IMR-90 (cell line): ENCODE measurements at regions not wholly inside any gene's neighbourhood (a gene's known extent, or its start where the extent isn't known, plus 50 kb on each side); places are given as distances from the start of the nearest gene placed in this dataset.

Experiments used
- ATAC-seq: fragments of 200-7000 bp; cut with Tn5 transposase; 2 replicates; pipeline ENCODE4 v1.9.1; 2020; ENCODE audit warnings: low read depth, mild to moderate bottlenecking, moderate library complexity
- BruUV-seq: library from RNA; stranded (reverse); fragments of 400-500 nt; replicated peaks from 2 replicates; lab custom pipeline; 2021; lab: Mats Ljungman, UMichigan
- CTCF ChIA-PET: fragments of 300-600 bp; formaldehyde crosslinking; extraction: SDS; loops from one replicate; lab custom pipeline; 2021; ENCODE audit warnings: antibody characterized with exemption; lab: Yijun Ruan, JAX
- POLR2A ChIA-PET: fragments of 300-600 bp; sonication (Branson Sonifier 250); formaldehyde crosslinking; loops from one replicate; lab custom pipeline; 2022; ENCODE audit warnings: antibody characterized with exemption; ENCODE audit not compliant: unreplicated experiment; lab: Charles Lee
- DNase-seq: peaks from one replicate; pipeline ENCODE4 v3.0.0; 2013
- H2AFZ ChIP-seq: replicated peaks from 2 replicates; pipeline ENCODE3; 2013; ENCODE audit warnings: low read length, mild to moderate bottlenecking; ENCODE audit not compliant: poor library complexity
- H2AK5ac ChIP-seq: 2 replicates; pipeline ENCODE4 v1.6.1; 2013; ENCODE audit warnings: low read depth, low read length, inconsistent platforms
- H2AK9ac ChIP-seq: replicated peaks from 2 replicates; pipeline ENCODE3; 2013; ENCODE audit warnings: mild to moderate bottlenecking, low read depth, low read length, moderate library complexity; ENCODE audit not compliant: poor library complexity
- H2BK120ac ChIP-seq: 2 replicates; pipeline ENCODE4 v1.6.1; 2013; ENCODE audit warnings: low read depth, low read length, inconsistent platforms
- H2BK15ac ChIP-seq: 3 replicates; pipeline ENCODE4 v1.6.1; 2013; ENCODE audit warnings: low read depth, low read length, inconsistent platforms
- H2BK20ac ChIP-seq: 2 replicates; pipeline ENCODE4 v1.6.1; 2013; ENCODE audit warnings: low read depth, mild to moderate bottlenecking, inconsistent platforms, low read length, moderate library complexity
- H2BK5ac ChIP-seq: 2 replicates; pipeline ENCODE4 v1.6.1; 2013; ENCODE audit warnings: mild to moderate bottlenecking, low read depth, low read length, inconsistent platforms; ENCODE audit not compliant: poor library complexity, severe bottlenecking
- H3K14ac ChIP-seq: replicated peaks from 2 replicates; pipeline ENCODE4 v1.6.1; 2013; ENCODE audit warnings: low read depth, low read length, inconsistent platforms
- H3K18ac ChIP-seq: 2 replicates; pipeline ENCODE4 v1.6.1; 2013; ENCODE audit warnings: low read depth, low read length, control low read depth
- H3K23ac ChIP-seq: 2 replicates; pipeline ENCODE4 v1.6.1; 2013; ENCODE audit warnings: low read depth, low read length, inconsistent platforms
- H3K27ac ChIP-seq: 2 replicates; pipeline ENCODE4 v1.5.1; 2013; ENCODE audit warnings: mild to moderate bottlenecking, control low read depth, low read length; ENCODE audit not compliant: insufficient read depth
- H3K27me3 ChIP-seq: 2 replicates; pipeline ENCODE4 v1.6.1; 2013; ENCODE audit warnings: low read length; ENCODE audit not compliant: control insufficient read depth, insufficient read depth
- H3K36me3 ChIP-seq: 2 replicates; pipeline ENCODE4 v1.6.1; 2013; ENCODE audit warnings: low read length, mixed read lengths; ENCODE audit not compliant: control insufficient read depth, insufficient read depth
- H3K4ac ChIP-seq: 2 replicates; pipeline ENCODE4 v1.6.1; 2013; ENCODE audit warnings: low read depth, low read length, inconsistent platforms
- H3K4me1 ChIP-seq: 2 replicates; pipeline ENCODE4 v1.6.1; 2013; ENCODE audit warnings: low read length, mixed read lengths; ENCODE audit not compliant: control insufficient read depth, insufficient read depth
- H3K4me2 ChIP-seq: 2 replicates; pipeline ENCODE4 v1.6.1; 2013; ENCODE audit warnings: low read depth, mild to moderate bottlenecking, control low read depth, low read length, moderate library complexity
- H3K4me3 ChIP-seq: 2 replicates; pipeline ENCODE4 v1.5.1; 2013; ENCODE audit warnings: low read depth, mild to moderate bottlenecking, control low read depth, low read length, moderate library complexity; ENCODE audit not compliant: insufficient read depth
- H3K56ac ChIP-seq: 2 replicates; pipeline ENCODE4 v1.6.1; 2013; ENCODE audit warnings: low read length, inconsistent platforms; ENCODE audit not compliant: insufficient read depth; ENCODE audit errors: extremely low read depth
- H3K79me1 ChIP-seq, 2 experiments: 2 replicates each; pipeline ENCODE4 v1.6.1; 2013; ENCODE audit warnings: low read length in 2 of 2, inconsistent platforms in 1 of 2, low read depth in 1 of 2
- H3K9ac ChIP-seq: 2 replicates; pipeline ENCODE4 v1.6.1; 2013; ENCODE audit warnings: low read depth, low read length, control low read depth
- H3K9me1 ChIP-seq: 2 replicates; pipeline ENCODE4 v1.6.1; 2013; ENCODE audit warnings: low read length, inconsistent platforms; ENCODE audit not compliant: insufficient read depth
- H3K9me3 ChIP-seq: 2 replicates; pipeline ENCODE4 v1.6.1; 2013; ENCODE audit warnings: low read length; ENCODE audit not compliant: control insufficient read depth, insufficient read depth
- H4K20me1 ChIP-seq: 2 replicates; pipeline ENCODE4 v1.6.1; 2013; ENCODE audit warnings: low read length, inconsistent platforms; ENCODE audit not compliant: insufficient read depth
- H4K5ac ChIP-seq: 2 replicates; pipeline ENCODE4 v1.6.1; 2013; ENCODE audit warnings: mild to moderate bottlenecking, low read depth, low read length, control low read depth
- H4K8ac ChIP-seq, 2 experiments: 2 replicates each; pipeline ENCODE4 v1.6.1; 2013; ENCODE audit warnings: low read depth in 2 of 2, low read length in 2 of 2, control low read depth in 1 of 2, inconsistent platforms in 1 of 2
- H4K91ac ChIP-seq: 2 replicates; pipeline ENCODE4 v1.6.1; 2013; ENCODE audit warnings: low read depth, low read length, inconsistent platforms; ENCODE audit not compliant: insufficient read depth
- BHLHE40 ChIP-seq: fragments of 150-350 bp; IDR thresholded peaks from 2 replicates; pipeline ENCODE4 v1.6.1; 2016; ENCODE audit warnings: mild to moderate bottlenecking, low read depth, low read length
- CHD1 ChIP-seq: IDR thresholded peaks from 2 replicates; pipeline ENCODE4 v1.6.1; 2012; ENCODE audit warnings: low read depth, low read length, improper control_type of control experiment
- CTCF ChIP-seq: conservative IDR thresholded peaks from 2 replicates; pipeline ENCODE4 v1.5.1; 2012; ENCODE audit warnings: mild to moderate bottlenecking, low read depth, low read length, improper control_type of control experiment
- ELK1 ChIP-seq: fragments of 150-350 bp; IDR thresholded peaks from 2 replicates; pipeline ENCODE4 v1.6.1; 2016; ENCODE audit warnings: low read depth, mild to moderate bottlenecking, low read length, moderate library complexity, borderline replicate concordance
- MAFK ChIP-seq: IDR thresholded peaks from 2 replicates; pipeline ENCODE4 v1.6.1; 2012; ENCODE audit warnings: low read depth, low read length, improper control_type of control experiment
- MAZ ChIP-seq: IDR thresholded peaks from 2 replicates; pipeline ENCODE4 v1.6.1; 2012; ENCODE audit warnings: low read depth, mild to moderate bottlenecking, low read length, improper control_type of control experiment, moderate library complexity, borderline replicate concordance
- MXI1 ChIP-seq: IDR thresholded peaks from 2 replicates; pipeline ENCODE4 v1.6.1; 2012; ENCODE audit warnings: low read depth, mild to moderate bottlenecking, low read length, moderate library complexity, borderline replicate concordance
- RCOR1 ChIP-seq: IDR thresholded peaks from 2 replicates; pipeline ENCODE4 v1.6.1; 2012; ENCODE audit warnings: mild to moderate bottlenecking, low read length, improper control_type of control experiment; ENCODE audit not compliant: insufficient replicate concordance
- USF2 ChIP-seq: fragments of 150-350 bp; IDR thresholded peaks from 2 replicates; pipeline ENCODE4 v1.6.1; 2017; ENCODE audit warnings: mild to moderate bottlenecking, antibody characterized with exemption, low read length, low read depth
- WGBS, 2 experiments: methylation state at CpG; one replicate each; pipeline versions ENCODE4 v1.1.5 to v1.1.7; 2013; ENCODE audit warnings: missing lambda C conversion rate in 2 of 2; ENCODE audit not compliant: insufficient read length in 1 of 2; ENCODE audit errors: extremely low coverage in 2 of 2; 5-methylcytosine and 5-hydroxymethylcytosine counted together
- dilution Hi-C: fragments of 300-500 bp; cut with HindIII; formaldehyde crosslinking; loops from one replicate; pipeline ENCODE4 v1.14.3; 2018; ENCODE audit warnings: low sequenced_read_pairs; ENCODE audit not compliant: unreplicated experiment
- in situ Hi-C: fragments of 300-500 bp; cut with MboI; formaldehyde crosslinking; loops from 3 replicates; pipeline ENCODE4 v1.14.3; 2019; ENCODE audit warnings: low sequenced_read_pairs, inconsistent platforms, mixed read lengths
- intact Hi-C: fragments of 100-400 bp; cut with micrococcal nuclease; formaldehyde crosslinking; loops from 2 replicates; pipeline ENCODE4 v1.10.0; 2022

- Histone ChIP-seq H3K56ac (no peak overlapping the region), H4K5ac (no peak overlapping the region), H3K23ac (no peak overlapping the region), H3K4me2 (no peak overlapping the region), H4K91ac (no peak overlapping the region), H2AK5ac (no peak overlapping the region), H3K4me3 (no peak overlapping the region), H2BK20ac (no peak overlapping the region), H3K18ac (no peak overlapping the region), H3K9me1 (no peaks in the 10 kb centered on the region), H3K4me1 (no peaks in the 10 kb centered on the region), H4K20me1 (no peaks in the 10 kb centered on the region), H4K8ac (no peak overlapping the region), H3K79me1 (no peaks in the 10 kb centered on the region), H3K4ac (no peak overlapping the region), H2BK5ac (no peak overlapping the region), H2BK120ac (no peak overlapping the region), H2BK15ac (no peak overlapping the region), H3K27me3 (no peaks in the 10 kb centered on the region), H3K36me3 (no peaks in the 10 kb centered on the region), H3K14ac (no peak overlapping the region), H3K27ac (no peak overlapping the region), H3K9me3 (no peaks in the 10 kb centered on the region), H2AK9ac (no peak overlapping the region), H3K9ac (no peak overlapping the region), H2AFZ (no peak overlapping the region)
- intact Hi-C loops (no loop called here), dilution Hi-C loops (no loop called here), in situ Hi-C loops (no loop called here)
- ChIA-PET POLR2A (no interaction called here), CTCF (no interaction called here)
- no CpG with 5 or more reads among the region's 3 CpGs for WGBS, 2 experiments
- BruUV-seq, result no TSS peak
- no peak for TF ChIP-seq MXI1
- no peak for TF ChIP-seq MAZ
- no peak for TF ChIP-seq USF2
- no peak for TF ChIP-seq MAFK
- TF ChIP-seq CHD1, result no peak
- no peak for TF ChIP-seq BHLHE40
- TF ChIP-seq CTCF, result 0 out of 2 replicates have a peak, but pooled peaks have one; percentile 12
- TF ChIP-seq RCOR1, result no peak
- no peak for TF ChIP-seq ELK1
- ATAC-seq (no peak), DNase-seq (no peak)
Observed at GRCh38 chr1:58204284-58204683, 342.2 kb downstream of the OMA1 start.
